ENCODE measurements at regions not wholly inside any gene's neighbourhood (a gene's known extent, or its start where the extent isn't known, plus 50 kb on each side); places are given as distances from the start of the nearest gene placed in this dataset.

DNA sequence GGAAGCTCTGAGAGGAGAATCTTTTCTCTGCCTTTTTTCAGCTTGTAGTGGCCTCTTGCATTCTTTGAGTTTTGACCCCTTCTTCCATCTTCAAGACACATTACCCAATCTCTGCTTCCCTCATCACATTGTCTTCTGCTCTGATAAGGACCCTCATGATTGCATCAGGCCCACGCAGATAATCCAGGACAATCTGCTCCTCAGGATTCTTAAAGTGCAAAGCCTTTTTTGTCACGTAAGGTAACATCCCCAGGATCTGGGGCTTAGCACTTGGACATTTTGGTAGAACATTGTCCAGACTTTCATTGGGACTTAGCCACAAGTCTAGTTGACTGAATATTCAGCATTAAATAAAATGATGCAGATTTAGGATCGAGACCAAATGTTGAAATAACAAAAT, 521.2 kb downstream of the RMST start:
- TF ChIP-seq, protein P1, sequence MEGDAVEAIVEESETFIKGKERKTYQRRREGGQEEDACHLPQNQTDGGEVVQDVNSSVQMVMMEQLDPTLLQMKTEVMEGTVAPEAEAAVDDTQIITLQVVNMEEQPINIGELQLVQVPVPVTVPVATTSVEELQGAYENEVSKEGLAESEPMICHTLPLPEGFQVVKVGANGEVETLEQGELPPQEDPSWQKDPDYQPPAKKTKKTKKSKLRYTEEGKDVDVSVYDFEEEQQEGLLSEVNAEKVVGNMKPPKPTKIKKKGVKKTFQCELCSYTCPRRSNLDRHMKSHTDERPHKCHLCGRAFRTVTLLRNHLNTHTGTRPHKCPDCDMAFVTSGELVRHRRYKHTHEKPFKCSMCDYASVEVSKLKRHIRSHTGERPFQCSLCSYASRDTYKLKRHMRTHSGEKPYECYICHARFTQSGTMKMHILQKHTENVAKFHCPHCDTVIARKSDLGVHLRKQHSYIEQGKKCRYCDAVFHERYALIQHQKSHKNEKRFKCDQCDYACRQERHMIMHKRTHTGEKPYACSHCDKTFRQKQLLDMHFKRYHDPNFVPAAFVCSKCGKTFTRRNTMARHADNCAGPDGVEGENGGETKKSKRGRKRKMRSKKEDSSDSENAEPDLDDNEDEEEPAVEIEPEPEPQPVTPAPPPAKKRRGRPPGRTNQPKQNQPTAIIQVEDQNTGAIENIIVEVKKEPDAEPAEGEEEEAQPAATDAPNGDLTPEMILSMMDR (IDR thresholded peaks at IDR 0.05) = no peak
- no peak for TF ChIP-seq EZH2 (IDR thresholded peaks at IDR 0.05; ENCODE audit: borderline replicate concordance, insufficient read depth, low read depth, low read length, poor library complexity, severe bottlenecking)
